NCI-H82 (cell line): ENCODE measurements at regions not wholly inside any gene's neighbourhood (a gene's known extent, or its start where the extent isn't known, plus 50 kb on each side); places are given as distances from the start of the nearest gene placed in this dataset.

Experiments used
- DNase-seq: peaks from one replicate; lab custom pipeline; 2025; lab: John Stamatoyannopoulos, UW

- no peak for DNase-seq
Observed at GRCh38 chr6:44531442-44532015, 144.0 kb downstream of the CDC5L start.

DNA sequence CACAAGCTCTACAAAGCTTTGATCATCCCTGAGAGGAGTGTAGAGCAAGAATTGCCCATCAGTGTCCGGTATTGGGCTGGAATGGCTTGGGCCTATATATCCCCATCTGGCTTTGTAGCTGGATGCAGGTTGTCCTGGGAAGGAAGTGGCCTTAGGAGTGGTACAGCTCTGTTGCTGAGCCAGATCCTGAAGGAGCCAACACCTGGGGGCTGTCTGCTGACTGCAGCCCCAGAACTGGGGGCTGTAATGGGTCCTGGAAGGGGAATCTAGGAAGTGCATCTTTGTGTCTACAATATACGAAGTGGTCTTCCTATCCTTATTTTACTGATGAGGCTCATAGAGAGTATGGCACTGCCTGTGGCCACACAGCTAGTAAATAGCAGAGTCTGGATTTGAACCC lies 145.9 kb downstream of the CDC5L start:
- no peak for DNase-seq

- DNase-seq: no peak
Observed at GRCh38 chr6:44534291-44534690, 146.8 kb downstream of the CDC5L start.

DNA sequence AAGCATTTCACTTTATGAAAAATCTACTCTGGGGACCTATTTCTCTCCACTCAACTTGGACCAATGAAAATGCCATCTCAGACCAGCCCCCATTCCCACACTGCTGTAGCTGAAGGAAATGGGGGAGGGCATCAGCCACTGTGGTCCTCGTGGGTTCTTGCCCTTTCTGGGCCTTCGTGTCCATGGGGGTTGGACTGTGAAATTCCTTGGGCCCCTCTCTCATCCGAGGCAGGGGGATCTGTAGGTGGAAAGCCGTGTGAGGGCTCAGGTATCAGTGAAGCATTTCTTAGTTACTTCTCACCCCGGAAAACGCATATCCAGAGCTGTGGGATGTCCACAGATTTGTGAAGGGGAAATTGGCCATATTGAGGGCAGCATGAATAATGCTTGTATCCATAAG lies 147.9 kb downstream of the CDC5L start:
- DNase-seq: no peak

GRCh38 chr6:44535967-44536366 lies 148.5 kb downstream of the CDC5L start:
- no peak for DNase-seq

DNA sequence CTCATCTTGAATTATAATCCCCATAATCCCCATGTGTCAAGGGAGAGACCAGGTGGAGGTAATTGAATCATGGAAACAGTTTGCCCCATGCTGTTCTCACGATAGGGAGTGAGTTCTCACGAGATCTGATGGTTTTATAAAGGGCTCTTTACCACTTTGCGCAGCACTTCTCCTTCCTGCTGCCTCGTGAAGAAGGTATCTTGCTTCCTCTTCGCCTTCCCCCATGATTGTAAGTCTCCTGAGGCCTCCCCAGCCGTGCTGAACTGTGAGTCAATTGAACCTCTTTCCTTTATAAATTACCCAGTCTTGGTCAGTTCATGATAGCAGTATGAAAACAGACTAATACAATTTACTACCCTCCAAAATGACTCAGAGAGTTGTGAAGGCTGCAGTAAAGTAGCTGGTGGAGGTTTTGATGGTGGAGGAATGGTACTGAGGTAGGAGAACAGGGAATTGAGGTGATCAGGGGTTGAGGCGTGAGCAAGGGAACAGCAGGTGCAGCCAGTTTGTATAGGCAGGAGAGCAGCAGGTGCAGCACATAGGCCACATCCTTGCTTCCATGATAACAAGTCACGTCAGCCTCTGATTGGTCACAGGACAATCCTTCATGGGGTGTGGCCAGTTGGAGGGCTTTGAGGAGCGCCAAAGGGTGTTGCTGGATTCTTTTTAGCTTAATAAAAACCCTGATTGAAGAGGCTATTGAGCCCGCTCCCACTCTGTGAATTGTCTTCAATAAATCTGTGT lies 150.0 kb downstream of the CDC5L start:
- DNase-seq: peak; percentile 67

GRCh38 chr6:44538131-44538806 lies 150.8 kb downstream of the CDC5L start:
- no peak for DNase-seq

DNA sequence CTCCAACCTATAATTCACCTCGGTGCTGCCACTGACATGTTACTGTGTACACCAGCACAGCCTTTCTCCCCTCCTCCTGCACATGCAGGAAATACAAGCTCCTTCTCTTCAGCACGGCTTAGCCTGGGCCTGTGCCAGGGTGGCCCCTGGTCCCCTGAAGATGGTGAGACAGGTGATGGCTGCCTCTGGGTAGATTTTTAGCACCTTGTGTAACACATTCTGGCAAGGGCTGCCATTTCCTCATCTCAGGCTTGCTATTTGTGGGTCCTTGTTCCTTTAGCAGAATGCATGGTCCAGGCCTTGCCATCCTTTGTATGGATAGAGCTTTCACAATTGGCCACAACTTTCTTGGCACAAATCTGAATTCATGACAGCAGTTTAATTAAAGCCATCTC lies 151.3 kb downstream of the CDC5L start:
- no peak for DNase-seq

- no peak for DNase-seq
Observed at GRCh38 chr6:44539701-44540355, 152.3 kb downstream of the CDC5L start.

GRCh38 chr6:44540881-44541280 lies 153.4 kb downstream of the CDC5L start:
- no peak for DNase-seq

- no peak for DNase-seq
Observed at GRCh38 chr6:44542401-44543116, 155.1 kb downstream of the CDC5L start.

DNA sequence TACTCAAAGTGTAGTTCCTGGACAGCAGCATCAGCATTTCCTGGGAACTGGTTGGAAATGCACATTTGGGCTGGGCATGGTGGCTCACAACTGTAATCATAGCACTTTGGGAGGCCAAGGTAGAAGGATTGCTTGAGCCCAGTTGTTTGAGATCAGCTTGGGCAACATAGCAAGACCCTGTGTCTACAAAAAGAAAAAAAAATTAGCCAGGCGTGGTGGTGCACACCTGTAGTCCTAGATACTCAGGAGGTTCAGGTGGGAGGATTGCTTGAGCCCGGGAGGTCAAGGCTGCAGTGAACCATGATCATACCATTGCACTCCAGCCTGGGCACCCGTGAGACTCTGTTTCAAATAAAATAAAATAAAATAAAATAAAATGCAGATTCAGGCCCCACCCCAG lies 156.2 kb downstream of the CDC5L start:
- no peak for DNase-seq

DNA sequence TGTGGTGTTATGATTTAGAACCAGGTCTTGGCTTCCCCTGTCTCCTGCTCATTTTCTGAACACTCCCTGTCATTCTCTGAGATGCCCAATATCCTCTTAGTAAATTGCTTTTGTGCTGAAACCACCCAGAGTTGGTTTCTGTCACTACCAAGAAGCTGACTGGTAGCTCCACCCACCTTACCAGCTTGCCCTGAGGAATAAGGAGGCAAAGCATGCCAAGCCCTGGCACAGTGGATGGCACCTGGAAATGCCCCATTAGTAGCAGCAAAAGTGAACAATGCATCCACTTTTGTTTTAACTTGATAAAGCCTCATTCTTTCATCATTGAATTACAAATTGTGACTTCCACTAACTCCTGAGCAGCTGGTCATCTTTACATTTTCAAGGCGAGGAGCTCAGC lies 157.7 kb downstream of the CDC5L start:
- no peak for DNase-seq

DNA sequence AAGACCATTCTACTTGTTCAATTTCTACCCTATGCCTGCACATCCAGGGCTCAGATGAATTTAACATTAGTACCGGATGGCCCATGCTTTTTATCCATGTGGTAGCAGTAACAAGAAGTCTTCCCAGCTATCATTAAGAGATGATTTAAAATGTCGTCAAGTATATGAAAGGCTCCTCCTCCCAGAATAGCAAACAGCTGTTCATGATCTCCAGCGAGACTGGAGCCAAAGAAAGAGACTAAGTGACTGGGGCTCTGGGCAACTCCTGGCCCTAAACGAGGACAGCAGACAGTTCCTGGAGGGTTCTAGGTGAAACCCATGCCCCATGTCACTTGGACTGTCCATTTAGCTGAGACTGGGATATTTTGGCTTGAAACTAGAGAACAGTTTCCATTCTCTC lies 160.8 kb downstream of the CDC5L start:
- no peak for DNase-seq

GRCh38 chr6:44549516-44549915 lies 162.0 kb downstream of the CDC5L start:
- DNase-seq: no peak

- no peak for DNase-seq
Observed at GRCh38 chr6:44554194-44554593, 166.7 kb downstream of the CDC5L start.

DNA sequence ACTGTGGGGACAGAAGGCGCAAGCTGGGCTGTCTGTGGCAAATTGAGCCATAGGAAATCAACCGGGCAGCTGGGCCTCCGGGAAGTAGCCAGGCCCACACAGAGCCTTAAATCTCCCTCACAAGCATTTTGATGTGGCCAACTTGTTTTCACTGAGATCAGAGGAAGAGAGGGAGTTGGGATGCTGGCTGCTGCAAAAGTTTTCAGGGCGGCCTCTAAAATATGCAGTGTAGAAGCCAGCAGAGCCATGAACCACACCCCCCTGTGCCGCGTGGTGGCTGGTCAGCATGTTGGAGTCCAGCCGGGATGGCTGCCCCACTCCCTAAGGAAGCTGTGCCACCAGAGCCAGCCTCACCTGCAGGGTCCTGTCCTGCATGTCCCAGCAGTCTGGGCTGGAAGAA lies 167.4 kb downstream of the CDC5L start:
- DNase-seq: no peak

DNA sequence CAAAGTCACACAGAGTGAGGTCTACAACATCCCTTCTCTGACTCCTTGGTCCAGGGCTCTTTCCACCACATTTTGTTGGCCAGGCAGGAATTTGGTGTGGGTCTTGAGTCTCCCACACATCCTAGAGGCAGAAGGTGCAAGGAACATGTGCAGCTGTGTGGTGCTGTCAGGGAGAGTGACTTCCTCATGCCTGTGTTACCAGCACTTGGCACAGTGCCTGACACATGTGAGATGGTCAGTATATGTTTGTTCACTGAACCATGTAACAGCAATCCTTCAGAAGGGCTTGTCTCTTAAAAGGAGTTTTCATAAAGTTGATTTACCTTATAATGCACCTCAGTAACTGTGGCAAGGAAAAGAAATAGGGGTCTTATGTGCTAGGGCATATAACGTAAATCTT lies 168.5 kb downstream of the CDC5L start:
- DNase-seq: no peak

- no peak for DNase-seq
Observed at GRCh38 chr6:44558024-44558831, 170.7 kb downstream of the CDC5L start.

GRCh38 chr6:44558832-44559251 lies 171.3 kb downstream of the CDC5L start:
- DNase-seq: no peak

DNA sequence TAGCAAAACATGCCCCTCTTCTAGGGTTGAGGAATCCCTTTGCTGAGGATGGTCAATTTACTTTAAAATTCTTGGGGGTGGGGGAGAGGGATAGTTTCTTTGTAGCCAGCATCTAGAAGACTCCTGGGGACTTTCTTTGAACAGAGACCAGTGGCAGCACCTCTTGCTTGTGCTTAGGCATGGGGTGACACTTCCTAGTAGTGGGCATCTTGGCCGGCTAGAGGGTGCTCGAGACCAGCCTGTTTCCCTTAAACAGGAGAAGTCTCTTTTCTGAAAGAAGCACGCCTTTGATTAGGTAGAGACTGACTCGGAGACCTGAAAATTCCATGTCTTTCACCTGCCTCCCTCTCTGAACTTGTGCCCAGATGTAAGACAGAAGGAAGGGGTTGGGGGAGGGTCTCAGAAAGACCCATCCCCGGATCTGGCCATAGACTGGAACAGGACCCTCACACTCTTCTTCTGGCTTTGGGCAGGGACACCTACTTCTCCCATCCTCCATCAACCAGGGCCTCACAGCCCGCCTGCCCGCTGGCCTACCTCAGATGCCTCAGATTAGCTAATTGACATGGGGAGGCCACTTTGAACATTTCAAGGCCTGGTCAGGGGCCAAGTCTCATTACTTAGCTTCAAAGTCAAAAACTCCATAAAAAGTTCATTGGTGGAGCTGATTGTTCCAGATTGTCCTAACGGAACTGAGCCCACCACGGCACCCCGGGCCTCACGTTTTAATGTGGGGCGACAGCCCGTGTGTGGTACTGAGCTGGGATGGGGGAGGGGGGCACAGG lies 172.2 kb downstream of the CDC5L start:
- no peak for DNase-seq
